Body of pancreas (tissue), 4 donors: ENCODE measurements at regions not wholly inside any gene's neighbourhood (a gene's known extent, or its start where the extent isn't known, plus 50 kb on each side); places are given as distances from the start of the nearest gene placed in this dataset.
A peak's percentile ranks its signal among the peaks of the same experiment; 100 is the strongest.

ENCODE experiments used
- ATAC-seq: fragments of 150-250 bp; one replicate; pipeline ENCODE4 v1.9.1; 2016
- DNase-seq, 4 donors: peaks; one replicate each; pipeline ENCODE4 v3.0.0-alpha.2; 2019
- H3K27ac ChIP-seq, 4 donors: fragments of 200-600 bp; sonication (generic); 1 replicate in 3 of 4; 2 replicates in 1 of 4; pipeline versions ENCODE4 v1.5.1 to v1.6.1; 2016 to 2019; ENCODE audit warnings: mild to moderate bottlenecking in 1 of 4, mixed read lengths in 1 of 4, moderate library complexity in 1 of 4
- H3K27me3 ChIP-seq, 2 donors: fragments of 200-600 bp; sonication (generic); one replicate each; pipeline ENCODE4 v1.6.0; 2016; ENCODE audit warnings: mild to moderate bottlenecking in 1 of 2
- H3K36me3 ChIP-seq, 2 donors: fragments of 200-600 bp; sonication (generic); replicated peaks in 1 of 2; 2 replicates each; pipeline ENCODE4 v1.5.1; 2016; ENCODE audit warnings: low read depth in 2 of 2; ENCODE audit not compliant: insufficient read depth in 1 of 2
- H3K4me1 ChIP-seq: fragments of 200-600 bp; sonication (generic); one replicate; pipeline ENCODE4 v1.6.0; 2016
- H3K4me3 ChIP-seq, 2 donors: fragments of 200-600 bp; sonication (generic); 1 replicate in 1 of 2; 2 replicates in 1 of 2; pipeline ENCODE4 v1.5.1; 2016 to 2019
- H3K9me3 ChIP-seq, 3 donors: fragments of 200-600 bp; sonication (generic); 1 replicate in 2 of 3; 2 replicates in 1 of 3; pipeline ENCODE4 v1.5.1; 2016
- CTCF ChIP-seq, 7 experiments: fragments of 450-650 bp in 4 of 7; fragments of 200-600 bp in 3 of 7; sonication (generic) in 3 of 7; IDR thresholded peaks; one replicate each; pipeline ENCODE4 v1.5.1; 2016 to 2019; ENCODE audit warnings: antibody characterized with exemption in 7 of 7
- POLR2A ChIP-seq, 3 donors: fragments of 450-650 bp; IDR thresholded peaks; one replicate each; pipeline ENCODE4 v1.6.1; 2016; ENCODE audit warnings: antibody characterized with exemption in 3 of 3, mild to moderate bottlenecking in 2 of 3
- WGBS, 2 donors: methylation state at CpG; one replicate each; pipeline ENCODE4 v1.1.5; 2017; 5-methylcytosine and 5-hydroxymethylcytosine counted together
- intact Hi-C: fragments of 100-400 bp; cut with DNase I; formaldehyde crosslinking; loops from one replicate; pipeline ENCODE4 v1.15.1; 2023

GRCh38 chr7:142365410-142365842 is 107.6 kb upstream of the PRSS58 start:
- H3K27ac ChIP-seq: no peak overlapping the region
- WGBS, 2 donors: 94 to 100% methylated on average over 2 of the region's 2 CpGs
- intact Hi-C loops: no loop called here
- H3K4me1 ChIP-seq: no peaks in the 10 kb centered on the region
- ATAC-seq: no peak
- no peaks in the 10 kb centered on the region for H3K27me3 ChIP-seq
- DNase-seq: no peak
- no peak for TF ChIP-seq POLR2A (IDR thresholded peaks at IDR 0.05)
- TF ChIP-seq CTCF (IDR thresholded peaks at IDR 0.05): no peak
- H3K9me3 ChIP-seq: no peaks in the 10 kb centered on the region
- no peaks in the 10 kb centered on the region for H3K36me3 ChIP-seq
- H3K4me3 ChIP-seq: no peak overlapping the region

- Histone ChIP-seq H3K4me3 (no peak overlapping the region), H3K27ac (no peak overlapping the region), H3K9me3 (no peaks in the 10 kb centered on the region), H3K36me3 (no peaks in the 10 kb centered on the region), H3K4me1 (no peaks in the 10 kb centered on the region), H3K27me3 (no peaks in the 10 kb centered on the region)
- no peak for ATAC-seq
- TF ChIP-seq POLR2A (IDR thresholded peaks at IDR 0.05): no peak
- TF ChIP-seq CTCF (IDR thresholded peaks at IDR 0.05): no peak
- DNase-seq: no peak
- intact Hi-C loops: no loop called here
- WGBS, 2 donors: 21 to 53% methylated on average over 1 of the region's 1 CpG
Observed at GRCh38 chr7:142364551-142364950, 106.7 kb upstream of the PRSS58 start.

GRCh38 chr7:142362349-142362748 is 104.5 kb upstream of the PRSS58 start:
- 90 to 92% methylated on average over 3 of the region's 3 CpGs for WGBS, 2 donors
- H3K27me3 ChIP-seq: no peaks in the 10 kb centered on the region
- TF ChIP-seq POLR2A (IDR thresholded peaks at IDR 0.05) (no peak), CTCF (IDR thresholded peaks at IDR 0.05) (no peak)
- no peaks in the 10 kb centered on the region for H3K4me1 ChIP-seq
- intact Hi-C loops: no loop called here
- no peaks in the 10 kb centered on the region for H3K9me3 ChIP-seq
- no peak overlapping the region for H3K4me3 ChIP-seq
- H3K36me3 ChIP-seq: no peaks in the 10 kb centered on the region
- DNase-seq (no peak), ATAC-seq (no peak)
- H3K27ac ChIP-seq: no peak overlapping the region

- 72 to 78% methylated on average over 8 of the region's 8 CpGs for WGBS, 2 donors
- TF ChIP-seq CTCF (IDR thresholded peaks at IDR 0.05) (no peak), POLR2A (IDR thresholded peaks at IDR 0.05) (no peak)
- no peak for DNase-seq
- no peaks in the 10 kb centered on the region for H3K27me3 ChIP-seq
- H3K27ac ChIP-seq: no peak overlapping the region
- ATAC-seq: no peak
- H3K36me3 ChIP-seq: no peaks in the 10 kb centered on the region
- H3K4me3 ChIP-seq: no peak overlapping the region
- intact Hi-C loops: no loop called here
- no peaks in the 10 kb centered on the region for H3K4me1 ChIP-seq
- no peaks in the 10 kb centered on the region for H3K9me3 ChIP-seq
Observed at GRCh38 chr7:142359694-142360279, 101.9 kb upstream of the PRSS58 start.

GRCh38 chr7:142357953-142358520 is 100.2 kb upstream of the PRSS58 start:
- peak; percentile 45 for ATAC-seq
- Histone ChIP-seq H3K27me3 (no peaks in the 10 kb centered on the region), H3K4me1 (no peaks in the 10 kb centered on the region), H3K36me3 (no peaks in the 10 kb centered on the region), H3K4me3 (no peak overlapping the region), H3K27ac (no peak overlapping the region), H3K9me3 (no peaks in the 10 kb centered on the region)
- intact Hi-C loops: no loop called here
- WGBS, 2 donors: 29 to 42% methylated on average over 2 of the region's 2 CpGs
- TF ChIP-seq POLR2A (IDR thresholded peaks at IDR 0.05) (no peak), CTCF (IDR thresholded peaks at IDR 0.05) (peak; percentile 44 to 71 (median 51))
- peak in 2 of 4 donors; percentile 20 for DNase-seq
